ENCODE measurements at regions not wholly inside any gene's neighbourhood (a gene's known extent, or its start where the extent isn't known, plus 50 kb on each side); places are given as distances from the start of the nearest gene placed in this dataset.
"Not testable (repeated sequence)": the region's sequence is repeated elsewhere in the genome, so short reads cannot be mapped to it uniquely, and the experiment has no call there.

GRCh38 chr22:49413551-49413950 is 414.1 kb downstream of the BRD1 start:
- no peak for DNase-seq (ENCODE audit: low read depth)

- DNase-seq (ENCODE audit: low read depth) = no peak
Observed at GRCh38 chr22:49413146-49413545, 414.5 kb downstream of the BRD1 start.

GRCh38 chr22:49412236-49412635 is 415.4 kb downstream of the BRD1 start:
- DNase-seq (ENCODE audit: low read depth) = no peak

GRCh38 chr22:49411236-49411635 is 416.4 kb downstream of the BRD1 start:
- no peak for DNase-seq (ENCODE audit: low read depth)

- DNase-seq (ENCODE audit: low read depth) = no peak
Observed at GRCh38 chr22:49408102-49408836, 419.4 kb downstream of the BRD1 start.

GRCh38 chr22:49406879-49407587 is 420.6 kb downstream of the BRD1 start:
- no peak for DNase-seq (ENCODE audit: low read depth)

GRCh38 chr22:49406047-49406650 is 421.5 kb downstream of the BRD1 start:
- no peak for DNase-seq (ENCODE audit: low read depth)

- DNase-seq (ENCODE audit: low read depth) = no peak
Observed at GRCh38 chr22:49405590-49405989, 422.1 kb downstream of the BRD1 start.

GRCh38 chr22:49404576-49405241 is 423.0 kb downstream of the BRD1 start:
- DNase-seq (ENCODE audit: low read depth) = no peak

- DNase-seq (ENCODE audit: low read depth) = no peak
Observed at GRCh38 chr22:49404020-49404419, 423.7 kb downstream of the BRD1 start.

GRCh38 chr22:49403102-49403501 is 424.6 kb downstream of the BRD1 start:
- DNase-seq (ENCODE audit: low read depth) = no peak

- no peak for DNase-seq (ENCODE audit: low read depth)
Observed at GRCh38 chr22:49402169-49402568, 425.5 kb downstream of the BRD1 start.

- no peak for DNase-seq (ENCODE audit: low read depth)
Observed at GRCh38 chr22:49400941-49401598, 426.6 kb downstream of the BRD1 start.

- no peak for DNase-seq (ENCODE audit: low read depth)
Observed at GRCh38 chr22:49400136-49400940, 427.3 kb downstream of the BRD1 start.

GRCh38 chr22:49398646-49399045 is 429.0 kb downstream of the BRD1 start:
- DNase-seq (ENCODE audit: low read depth) = no peak

- DNase-seq (ENCODE audit: low read depth) = no peak
Observed at GRCh38 chr22:49398115-49398514, 429.6 kb downstream of the BRD1 start.

- DNase-seq (ENCODE audit: low read depth) = no peak
Observed at GRCh38 chr22:49396817-49397216, 430.9 kb downstream of the BRD1 start.

- DNase-seq (ENCODE audit: low read depth) = no peak
Observed at GRCh38 chr22:49395617-49396016, 432.1 kb downstream of the BRD1 start.

GRCh38 chr22:49395062-49395461 is 432.6 kb downstream of the BRD1 start:
- not testable (repeated sequence) for DNase-seq (ENCODE audit: low read depth)

- DNase-seq (ENCODE audit: low read depth) = no peak
Observed at GRCh38 chr22:49394116-49394785, 433.4 kb downstream of the BRD1 start.

GRCh38 chr22:49393526-49393925 is 434.1 kb downstream of the BRD1 start:
- DNase-seq (ENCODE audit: low read depth) = no peak

All from GM04503 (cell line).